HG02852 (cell line): ENCODE measurements at regions not wholly inside any gene's neighbourhood (a gene's known extent, or its start where the extent isn't known, plus 50 kb on each side); places are given as distances from the start of the nearest gene placed in this dataset.
A peak's percentile ranks its signal among the peaks of the same experiment; 100 is the strongest.

Experiments used
- ATAC-seq: cut with Tn5 transposase; IDR thresholded peaks from one replicate; pipeline ENCODE4 v1.9.1; 2021; ENCODE audit warnings: mild to moderate bottlenecking, moderate library complexity; ENCODE audit not compliant: unreplicated experiment

DNA sequence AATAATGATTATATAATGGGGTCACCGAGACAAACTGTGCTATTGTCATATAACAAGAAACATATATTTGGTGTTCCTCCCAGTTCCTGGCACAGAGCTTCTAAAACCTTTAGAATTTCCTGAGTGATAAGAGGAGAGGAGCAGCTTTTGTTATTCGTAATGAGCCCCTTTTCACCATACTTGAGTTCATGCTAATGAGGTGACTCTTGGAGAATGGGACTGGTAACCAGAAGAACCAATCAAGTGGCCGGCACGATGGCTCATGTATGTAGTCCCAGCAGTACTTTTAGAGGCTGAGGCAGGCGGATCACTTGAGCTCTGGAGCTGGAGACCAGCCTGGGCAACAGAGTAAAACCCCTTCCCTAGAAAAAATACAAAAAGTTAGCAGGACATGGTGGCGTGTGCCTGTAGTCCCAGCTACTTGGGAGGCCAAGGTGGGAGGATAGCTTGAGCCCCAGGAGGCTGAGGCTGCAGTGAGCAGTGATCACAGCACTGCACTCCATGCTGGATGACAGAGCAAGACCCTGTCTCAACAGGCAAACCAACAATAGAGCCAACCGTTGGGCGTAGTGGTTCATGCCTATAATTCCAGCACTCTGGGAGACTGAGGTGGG is 62.7 kb upstream of the FTH1 start:
- ATAC-seq, result no peak

- ATAC-seq, result no peak
These were observed 59.4 kb upstream of the FTH1 start for GRCh38 chr11:62026739-62027370.

DNA sequence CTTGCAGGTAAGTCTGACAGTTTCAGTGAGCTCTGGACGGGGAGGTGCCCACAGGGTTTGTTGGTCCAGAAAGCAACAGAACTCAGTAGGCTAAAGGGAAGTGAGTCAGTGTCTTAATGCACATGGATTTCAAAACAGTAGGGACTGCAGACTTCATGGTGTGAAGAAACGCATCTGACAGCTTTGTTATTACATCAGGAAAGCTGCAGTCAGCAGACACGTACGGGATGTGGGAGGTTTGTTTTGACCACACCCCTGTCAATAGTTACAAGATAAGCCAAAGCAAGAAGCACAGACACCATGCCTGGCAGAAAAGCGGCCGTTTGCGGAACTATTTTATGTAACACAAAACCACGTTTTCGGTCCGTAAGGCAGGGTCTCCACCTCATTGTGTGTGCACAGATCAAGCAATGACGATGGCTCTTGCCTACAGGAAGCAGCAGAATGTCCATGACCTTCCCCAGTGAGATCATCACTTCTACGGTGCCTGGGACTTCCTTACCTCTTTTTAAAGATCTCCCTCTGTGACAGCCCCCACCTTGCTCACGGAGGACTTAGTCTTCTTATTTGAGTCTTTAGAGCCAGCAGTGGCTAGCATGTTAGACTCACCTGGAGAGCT is 58.2 kb upstream of the FTH1 start:
- peak; percentile 61 for ATAC-seq

GRCh38 chr11:62024936-62025486 is 57.6 kb upstream of the FTH1 start:
- ATAC-seq, result no peak

DNA sequence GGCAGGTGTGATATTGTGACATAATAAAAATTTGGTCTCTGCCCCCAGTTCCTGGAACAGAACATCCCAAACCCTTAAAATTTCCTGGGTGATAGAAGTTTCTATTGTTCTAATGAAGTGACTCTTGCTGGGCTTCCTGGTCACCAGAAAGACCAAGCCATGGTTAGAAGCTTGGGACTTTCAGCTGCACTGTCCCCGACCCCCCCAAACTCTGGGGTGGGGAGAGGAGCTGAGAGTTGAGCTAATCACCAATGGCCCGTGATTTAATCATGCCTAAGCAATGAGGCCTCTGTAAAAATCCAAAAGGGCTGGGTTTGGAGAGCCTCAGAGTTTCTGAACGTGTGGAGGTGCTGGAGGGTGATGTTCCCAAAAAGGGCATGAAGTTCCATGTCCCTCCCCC is 54.8 kb upstream of the FTH1 start:
- ATAC-seq, result no peak

- ATAC-seq, result no peak
These were observed 53.2 kb upstream of the FTH1 start for GRCh38 chr11:62020661-62021060.

GRCh38 chr11:62018981-62019664 is 51.7 kb upstream of the FTH1 start:
- ATAC-seq, result no peak

- no peak for ATAC-seq
These were observed 50.6 kb upstream of the FTH1 start for GRCh38 chr11:62017878-62018655.
